ENCODE measurements at regions not wholly inside any gene's neighbourhood (a gene's known extent, or its start where the extent isn't known, plus 50 kb on each side); places are given as distances from the start of the nearest gene placed in this dataset.

- DNase-seq (ENCODE audit: low spot score, unreplicated experiment): no peak
- Mint-ChIP-seq H3K36me3 (ENCODE audit: insufficient read depth) (peaks cover 8% of the 10 kb centered on the region), H3K4me3 (ENCODE audit: low read depth) (peak overlapping the region; percentile 27), H3K27me3 (peaks cover 2% of the 10 kb centered on the region), H3K9me3 (ENCODE audit: low read depth) (peaks cover 14% of the 10 kb centered on the region), H3K27ac (peak overlapping the region; percentile 78), H3K4me1 (ENCODE audit: low read depth) (peaks cover 8% of the 10 kb centered on the region)
- no peak for TF ChIP-seq CTCF (IDR thresholded peaks at IDR 0.05; ENCODE audit: unreplicated experiment)
Measured at GRCh38 chr10:28743576-28743975, 66.3 kb downstream of the BAMBI start.

- H3K27me3 Mint-ChIP-seq: no peaks in the 10 kb centered on the region
- no peak for TF ChIP-seq CTCF (IDR thresholded peaks at IDR 0.05; ENCODE audit: unreplicated experiment)
- H3K36me3 Mint-ChIP-seq (ENCODE audit: insufficient read depth): peaks cover 8% of the 10 kb centered on the region
- peak overlapping the region; percentile 27 for H3K4me3 Mint-ChIP-seq (ENCODE audit: low read depth)
- peaks cover 16% of the 10 kb centered on the region for H3K9me3 Mint-ChIP-seq (ENCODE audit: low read depth)
- DNase-seq (ENCODE audit: low spot score, unreplicated experiment): no peak
- peaks cover 8% of the 10 kb centered on the region for H3K4me1 Mint-ChIP-seq (ENCODE audit: low read depth)
- peak overlapping the region; percentile 78 for H3K27ac Mint-ChIP-seq
Measured at GRCh38 chr10:28744069-28744768, 66.9 kb downstream of the BAMBI start.

DNA sequence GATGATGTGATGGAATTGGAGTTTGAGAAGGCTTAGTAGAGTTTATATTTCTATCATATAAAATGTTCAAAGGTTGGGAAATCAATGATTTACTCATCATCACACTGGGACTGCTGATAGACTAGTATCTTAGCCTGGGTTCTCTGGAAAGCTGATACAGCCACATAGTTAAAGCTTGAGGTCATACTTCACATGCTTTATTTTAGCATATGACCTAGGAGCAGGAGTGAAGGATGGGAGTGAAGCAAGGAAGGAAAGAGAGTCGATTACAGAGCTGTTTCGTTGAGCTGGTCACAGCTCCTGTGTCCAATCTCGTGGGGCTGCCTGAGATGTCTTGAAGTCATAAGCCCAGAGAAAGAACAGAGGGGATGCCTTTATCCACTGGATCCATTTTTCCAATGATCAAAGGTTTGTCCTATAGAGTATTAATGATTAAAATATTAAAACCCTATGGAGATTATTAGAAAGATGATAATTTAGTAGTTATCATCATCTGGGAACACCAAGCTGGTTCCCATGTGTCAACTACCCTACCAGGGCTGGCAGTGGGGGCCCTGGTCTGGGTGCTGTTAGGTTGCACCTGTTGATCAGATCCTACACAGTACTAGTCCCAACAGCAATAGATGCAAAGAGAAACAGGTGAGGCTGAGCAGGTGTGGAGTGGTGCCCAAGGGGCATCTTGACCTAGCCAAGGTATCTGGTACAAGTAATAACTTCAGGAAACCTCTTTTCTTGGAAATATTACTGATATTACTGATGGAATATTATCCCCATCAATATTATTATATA is 77.8 kb downstream of the BAMBI start:
- H3K36me3 Mint-ChIP-seq (ENCODE audit: insufficient read depth): peaks cover 3% of the 10 kb centered on the region
- TF ChIP-seq CTCF (IDR thresholded peaks at IDR 0.05; ENCODE audit: unreplicated experiment): no peak
- H3K27ac Mint-ChIP-seq: no peak overlapping the region
- no peak for DNase-seq (ENCODE audit: low spot score, unreplicated experiment)
- no peaks in the 10 kb centered on the region for H3K27me3 Mint-ChIP-seq
- peaks cover 12% of the 10 kb centered on the region for H3K9me3 Mint-ChIP-seq (ENCODE audit: low read depth)
- H3K4me1 Mint-ChIP-seq (ENCODE audit: low read depth): peaks cover 4% of the 10 kb centered on the region
- H3K4me3 Mint-ChIP-seq (ENCODE audit: low read depth): no peak overlapping the region

- Mint-ChIP-seq H3K4me3 (ENCODE audit: low read depth) (no peak overlapping the region), H3K27me3 (no peaks in the 10 kb centered on the region)
Measured at GRCh38 chr10:28761084-28761846, 83.9 kb downstream of the BAMBI start.

More at GRCh38 chr10:28761084-28761846, 83.9 kb downstream of the BAMBI start:
- Mint-ChIP-seq H3K36me3 (ENCODE audit: insufficient read depth) (no peaks in the 10 kb centered on the region), H3K9me3 (ENCODE audit: low read depth) (no peaks in the 10 kb centered on the region), H3K27ac (no peak overlapping the region), H3K4me1 (ENCODE audit: low read depth) (peaks cover 1% of the 10 kb centered on the region)
- no peak for TF ChIP-seq CTCF (IDR thresholded peaks at IDR 0.05; ENCODE audit: unreplicated experiment)
- no peak for DNase-seq (ENCODE audit: low spot score, unreplicated experiment)

Measured in progenitor cell of endocrine pancreas (in vitro differentiated cells).